AG04450 (cell line): ENCODE measurements at regions not wholly inside any gene's neighbourhood (a gene's known extent, or its start where the extent isn't known, plus 50 kb on each side); places are given as distances from the start of the nearest gene placed in this dataset.

ENCODE experiments used
- CTCF ChIA-PET: fragments of 300-600, 350-600 bp; formaldehyde crosslinking; extraction: SDS; loops from one replicate; lab custom pipeline; 2022; ENCODE audit warnings: antibody characterized with exemption, inconsistent platforms; lab: Charles Lee
- POLR2A ChIA-PET: fragments of 350-600 bp; formaldehyde crosslinking; extraction: SDS; loops from one replicate; lab custom pipeline; 2021; ENCODE audit warnings: antibody characterized with exemption, inconsistent platforms; lab: Yijun Ruan, JAX
- DNase-seq: peaks from one replicate; pipeline ENCODE4 v3.0.0-alpha.2; 2011; ENCODE audit warnings: low read depth, low spot score
- H3K27ac ChIP-seq: one replicate; pipeline ENCODE4 v1.5.1; 2012; ENCODE audit warnings: low read depth, low read length, control low read depth
- H3K27me3 ChIP-seq: one replicate; pipeline ENCODE4 v1.6.0; 2012; ENCODE audit warnings: low read length; ENCODE audit not compliant: control insufficient read depth, insufficient read depth
- H3K4me3 ChIP-seq: 2 replicates; pipeline ENCODE4 v1.5.1; 2011; ENCODE audit warnings: mild to moderate bottlenecking, low read depth, low read length, control low read depth
- H3K9me3 ChIP-seq: 2 replicates; pipeline ENCODE4 v1.5.1; 2012; ENCODE audit warnings: low read length; ENCODE audit not compliant: control insufficient read depth, insufficient read depth
- CTCF ChIP-seq: IDR thresholded peaks from 2 replicates; pipeline ENCODE4 v1.5.1; 2011; ENCODE audit warnings: low read depth, low read length, control low read depth, inconsistent platforms

- no peak for TF ChIP-seq CTCF
- Histone ChIP-seq H3K4me3 (no peak overlapping the region), H3K27me3 (no peaks in the 10 kb centered on the region), H3K27ac (no peak overlapping the region), H3K9me3 (no peaks in the 10 kb centered on the region)
- POLR2A ChIA-PET, result interaction anchor here (0.5 to 1.9 kb wide), 3 partner anchors 15 to 35 kb away, joined by 4 read pairs; no protein-coding TSS in a partner anchor
- no peak for DNase-seq
- CTCF ChIA-PET, result interaction anchor here (0.6 kb wide), 1 partner anchor 150 kb away, joined by 3 read pairs; no protein-coding TSS in a partner anchor
Observed at GRCh38 chr14:51582437-51582836, 69.3 kb upstream of the FRMD6 start.

- ChIA-PET POLR2A (interaction anchor here (0.5 kb wide), 1 partner anchor 56 kb away, joined by 3 read pairs; no protein-coding TSS in a partner anchor), CTCF (no interaction called here)
- DNase-seq, result no peak
- H3K4me3 ChIP-seq, result no peak overlapping the region
- no peaks in the 10 kb centered on the region for H3K9me3 ChIP-seq
- H3K27ac ChIP-seq, result no peak overlapping the region
- no peak for TF ChIP-seq CTCF
- H3K27me3 ChIP-seq, result no peaks in the 10 kb centered on the region
Observed at GRCh38 chr14:51585055-51585454, 66.7 kb upstream of the FRMD6 start.

DNA sequence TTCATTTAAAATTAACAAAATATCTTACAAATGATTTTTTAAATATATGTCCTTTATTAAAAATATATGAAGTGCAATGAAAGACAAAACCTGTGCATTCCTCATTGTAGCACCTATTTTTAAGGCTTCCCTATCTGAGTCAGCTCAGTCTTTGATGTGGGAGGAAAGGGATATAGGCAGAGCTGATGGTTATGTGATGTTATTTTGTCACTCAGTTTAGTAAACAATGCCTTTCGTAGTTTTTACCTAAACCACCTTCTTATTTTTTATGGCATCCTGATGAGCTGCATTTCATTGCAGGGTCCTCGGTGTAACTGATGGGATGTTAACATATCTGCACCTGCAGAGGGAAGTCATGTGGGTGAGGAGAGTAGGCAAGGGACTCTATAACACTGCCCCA, 58.9 kb upstream of the FRMD6 start:
- CTCF ChIA-PET, result interaction anchor here (1.3 kb wide), 1 partner anchor 309 kb away, joined by 3 read pairs; no protein-coding TSS in a partner anchor
- no peak overlapping the region for H3K27ac ChIP-seq
- H3K27me3 ChIP-seq, result no peaks in the 10 kb centered on the region
- DNase-seq, result no peak
- no peaks in the 10 kb centered on the region for H3K9me3 ChIP-seq
- no peak for TF ChIP-seq CTCF
- POLR2A ChIA-PET, result no interaction called here
- no peak overlapping the region for H3K4me3 ChIP-seq

- no peak for DNase-seq
- POLR2A ChIA-PET, result no interaction called here
- H3K27me3 ChIP-seq, result no peaks in the 10 kb centered on the region
- H3K27ac ChIP-seq, result no peak overlapping the region
- no peaks in the 10 kb centered on the region for H3K9me3 ChIP-seq
- no peak for TF ChIP-seq CTCF
- CTCF ChIA-PET, result interaction anchor here (1.3 kb wide), 1 partner anchor 310 kb away, joined by 3 read pairs; no protein-coding TSS in a partner anchor
- no peak overlapping the region for H3K4me3 ChIP-seq
Observed at GRCh38 chr14:51593397-51593796, 58.3 kb upstream of the FRMD6 start.

GRCh38 chr14:51595881-51596455, 55.7 kb upstream of the FRMD6 start:
- no peak for TF ChIP-seq CTCF
- DNase-seq, result no peak
- H3K9me3 ChIP-seq, result no peaks in the 10 kb centered on the region
- no peak overlapping the region for H3K4me3 ChIP-seq
- no peaks in the 10 kb centered on the region for H3K27me3 ChIP-seq
- CTCF ChIA-PET, result no interaction called here
- no peak overlapping the region for H3K27ac ChIP-seq
- POLR2A ChIA-PET, result no interaction called here
